ENCODE measurements at regions not wholly inside any gene's neighbourhood (a gene's known extent, or its start where the extent isn't known, plus 50 kb on each side); places are given as distances from the start of the nearest gene placed in this dataset.

DNA sequence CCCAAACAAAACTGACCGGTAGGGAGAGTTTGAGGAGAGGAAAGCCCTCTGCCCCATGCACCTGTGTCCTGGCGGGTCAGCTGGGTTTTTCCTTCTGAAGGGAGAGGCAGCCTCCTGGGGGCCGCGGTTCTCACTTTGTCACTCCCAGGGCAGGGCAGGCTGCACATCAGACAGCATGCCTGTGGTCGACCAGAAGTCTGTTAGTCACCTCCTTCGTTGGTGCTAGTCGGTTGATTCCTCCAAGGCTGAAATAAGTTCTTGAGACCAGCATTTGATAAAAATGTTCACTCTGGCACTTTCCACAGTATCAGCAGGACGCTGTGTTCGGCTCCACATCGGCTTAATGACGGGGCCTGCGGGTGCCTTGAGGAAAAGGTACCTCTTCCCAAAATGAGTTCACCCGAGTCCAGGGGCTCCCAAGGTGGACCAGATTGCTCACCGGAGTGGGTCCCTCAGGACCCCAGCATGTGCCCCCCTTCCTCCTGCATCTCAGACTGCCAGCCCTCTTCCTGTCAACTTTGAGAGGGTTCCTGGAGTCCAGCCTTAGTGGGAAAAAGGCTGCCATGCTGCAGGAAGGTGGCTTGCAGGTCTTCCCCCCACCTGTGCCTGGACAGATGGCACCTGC is 373.7 kb upstream of the B3GAT1 start:
- no peak for DNase-seq (ENCODE audit: low read depth)
- H3K4me3 ChIP-seq (ENCODE audit: control insufficient read depth, low read depth, low read length), result no peak overlapping the region
- TF ChIP-seq, protein P1, sequence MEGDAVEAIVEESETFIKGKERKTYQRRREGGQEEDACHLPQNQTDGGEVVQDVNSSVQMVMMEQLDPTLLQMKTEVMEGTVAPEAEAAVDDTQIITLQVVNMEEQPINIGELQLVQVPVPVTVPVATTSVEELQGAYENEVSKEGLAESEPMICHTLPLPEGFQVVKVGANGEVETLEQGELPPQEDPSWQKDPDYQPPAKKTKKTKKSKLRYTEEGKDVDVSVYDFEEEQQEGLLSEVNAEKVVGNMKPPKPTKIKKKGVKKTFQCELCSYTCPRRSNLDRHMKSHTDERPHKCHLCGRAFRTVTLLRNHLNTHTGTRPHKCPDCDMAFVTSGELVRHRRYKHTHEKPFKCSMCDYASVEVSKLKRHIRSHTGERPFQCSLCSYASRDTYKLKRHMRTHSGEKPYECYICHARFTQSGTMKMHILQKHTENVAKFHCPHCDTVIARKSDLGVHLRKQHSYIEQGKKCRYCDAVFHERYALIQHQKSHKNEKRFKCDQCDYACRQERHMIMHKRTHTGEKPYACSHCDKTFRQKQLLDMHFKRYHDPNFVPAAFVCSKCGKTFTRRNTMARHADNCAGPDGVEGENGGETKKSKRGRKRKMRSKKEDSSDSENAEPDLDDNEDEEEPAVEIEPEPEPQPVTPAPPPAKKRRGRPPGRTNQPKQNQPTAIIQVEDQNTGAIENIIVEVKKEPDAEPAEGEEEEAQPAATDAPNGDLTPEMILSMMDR (IDR thresholded peaks at IDR 0.05; ENCODE audit: control insufficient read depth, insufficient read depth, low read depth, low read length, missing control alignments), result no peak

DNA sequence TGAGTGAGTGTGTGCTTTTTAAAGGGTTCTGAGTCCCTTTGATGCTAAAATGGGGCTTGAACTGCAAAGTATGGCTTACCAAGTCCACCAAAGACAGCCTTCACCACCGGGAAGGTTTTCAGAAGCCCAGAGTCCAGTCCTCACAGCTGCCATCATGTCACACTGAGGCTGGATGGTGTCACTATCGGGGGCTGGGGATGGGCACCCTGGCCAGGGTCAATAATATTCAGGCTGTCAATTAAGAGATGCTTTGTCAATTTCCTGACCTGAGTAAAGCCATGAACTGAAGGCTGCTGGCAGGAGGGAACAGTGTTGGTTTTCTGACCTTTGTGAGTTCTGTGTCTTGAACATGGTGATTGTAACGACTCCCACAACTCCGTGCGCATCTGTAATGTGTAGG is 373.0 kb upstream of the B3GAT1 start:
- DNase-seq (ENCODE audit: low read depth), result no peak
- no peak overlapping the region for H3K4me3 ChIP-seq (ENCODE audit: control insufficient read depth, low read depth, low read length)
- TF ChIP-seq, protein P1 (IDR thresholded peaks at IDR 0.05; ENCODE audit: control insufficient read depth, insufficient read depth, low read depth, low read length, missing control alignments), result no peak

DNA sequence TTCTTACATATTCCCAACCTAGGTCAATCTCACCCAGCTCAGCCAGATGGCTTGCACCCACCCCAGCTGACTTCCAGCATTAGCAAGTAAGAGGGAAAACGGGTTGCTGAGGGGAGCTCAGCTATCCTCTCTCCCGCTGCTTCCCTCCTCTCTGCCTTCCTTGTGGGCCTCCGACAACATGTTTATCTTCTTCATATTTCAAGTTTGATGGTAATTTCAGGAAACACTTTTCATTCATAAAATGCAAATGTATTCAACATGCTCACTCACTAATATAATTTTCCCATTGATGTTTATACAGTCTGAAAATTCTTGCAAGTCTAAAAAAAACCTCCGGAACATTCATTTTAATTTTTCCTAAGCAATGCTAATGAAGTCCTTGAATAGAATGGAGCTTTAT is 372.5 kb upstream of the B3GAT1 start:
- TF ChIP-seq, protein P1 (IDR thresholded peaks at IDR 0.05; ENCODE audit: control insufficient read depth, insufficient read depth, low read depth, low read length, missing control alignments), result no peak
- no peak for DNase-seq (ENCODE audit: low read depth)
- H3K4me3 ChIP-seq (ENCODE audit: control insufficient read depth, low read depth, low read length), result no peak overlapping the region

DNA sequence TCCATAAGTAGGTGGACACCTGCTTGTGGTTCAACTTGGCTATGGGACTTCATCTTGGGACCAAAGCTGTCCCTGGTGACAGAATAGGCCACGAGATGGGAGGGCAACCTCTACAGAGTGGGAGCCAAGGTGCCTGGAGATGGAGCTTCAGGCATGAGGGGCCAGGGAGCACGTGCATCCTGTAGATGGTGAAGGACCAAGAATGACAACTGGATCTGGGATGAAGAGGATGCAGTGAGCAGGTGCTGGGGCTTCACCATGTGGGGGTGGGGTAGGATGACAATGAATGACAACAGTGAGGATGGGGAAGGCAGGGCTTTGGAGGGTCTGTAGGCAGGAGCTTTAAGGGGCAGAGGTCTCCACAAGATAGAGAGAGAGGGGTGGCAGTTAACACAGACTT is 372.0 kb upstream of the B3GAT1 start:
- TF ChIP-seq, protein P1 (IDR thresholded peaks at IDR 0.05; ENCODE audit: control insufficient read depth, insufficient read depth, low read depth, low read length, missing control alignments), result no peak
- H3K4me3 ChIP-seq (ENCODE audit: control insufficient read depth, low read depth, low read length), result no peak overlapping the region
- DNase-seq (ENCODE audit: low read depth), result no peak

DNA sequence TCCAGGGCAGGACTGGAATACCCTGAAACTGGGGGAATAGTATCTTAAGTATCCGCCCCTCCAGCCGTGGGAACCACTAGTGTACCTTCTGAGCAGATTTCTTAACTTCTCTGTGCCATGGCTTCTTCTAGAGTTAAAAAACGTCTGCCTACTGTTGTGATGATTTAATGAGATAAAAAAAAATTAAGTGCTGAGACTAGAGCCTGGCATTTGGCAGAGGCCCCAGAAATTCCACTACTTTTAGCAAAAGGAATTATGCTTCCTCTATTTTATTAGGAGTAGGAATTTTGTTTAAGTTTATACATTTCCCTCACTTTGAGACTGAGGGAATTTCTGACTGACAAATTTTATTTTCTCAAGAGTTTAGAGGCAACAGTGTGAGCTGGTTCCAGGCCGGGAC is 371.2 kb upstream of the B3GAT1 start:
- TF ChIP-seq, protein P1 (IDR thresholded peaks at IDR 0.05; ENCODE audit: control insufficient read depth, insufficient read depth, low read depth, low read length, missing control alignments), result no peak
- H3K4me3 ChIP-seq (ENCODE audit: control insufficient read depth, low read depth, low read length), result no peak overlapping the region
- no peak for DNase-seq (ENCODE audit: low read depth)

DNA sequence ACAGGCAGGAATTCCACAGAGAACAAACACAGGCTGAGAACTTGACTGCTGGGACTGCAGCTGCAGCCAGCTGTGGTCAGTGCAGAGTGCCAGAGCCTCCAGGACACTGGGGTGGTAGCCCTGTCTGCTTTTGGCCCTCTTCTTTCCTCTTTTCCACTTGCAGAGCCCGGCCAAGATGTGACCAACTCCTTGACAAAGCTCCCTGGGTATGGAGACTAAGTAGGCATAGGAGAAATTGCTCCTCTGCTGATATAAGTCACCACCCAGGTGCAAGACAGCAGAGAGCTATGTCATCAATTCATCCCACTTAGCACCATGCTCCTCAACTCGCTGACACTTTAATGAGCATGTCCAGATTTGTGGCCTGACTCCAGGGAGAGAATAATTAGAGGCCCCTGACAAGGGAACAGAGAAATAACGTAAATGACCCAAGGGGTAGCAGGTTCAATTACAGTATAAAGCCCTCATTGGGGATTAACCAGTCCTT is 369.4 kb upstream of the B3GAT1 start:
- DNase-seq (ENCODE audit: low read depth), result no peak
- TF ChIP-seq, protein P1 (IDR thresholded peaks at IDR 0.05; ENCODE audit: control insufficient read depth, insufficient read depth, low read depth, low read length, missing control alignments), result no peak
- no peak overlapping the region for H3K4me3 ChIP-seq (ENCODE audit: control insufficient read depth, low read depth, low read length)

All from AG09309 (cell line).